ENCODE measurements at regions not wholly inside any gene's neighbourhood (a gene's known extent, or its start where the extent isn't known, plus 50 kb on each side); places are given as distances from the start of the nearest gene placed in this dataset.

DNA sequence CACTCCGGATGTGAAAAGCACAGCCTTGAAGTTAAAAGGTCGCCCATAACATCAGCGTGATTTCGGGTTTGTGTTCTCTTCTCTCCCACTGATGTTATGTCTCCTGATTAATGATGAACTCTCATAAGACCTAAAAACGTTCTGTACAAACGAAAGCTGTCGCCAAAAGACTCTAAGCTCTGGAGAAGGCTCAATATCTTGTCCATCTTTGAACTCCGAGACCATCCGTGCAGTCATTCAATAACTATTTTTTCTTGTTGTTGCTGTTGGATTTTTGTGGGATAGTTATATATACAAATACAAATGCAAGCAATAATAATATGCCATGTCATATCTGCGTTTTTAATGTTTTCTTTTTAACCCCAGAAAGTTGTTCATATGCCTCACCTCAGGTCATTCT lies 291.8 kb upstream of the MARCKS start:
- DNase-seq (ENCODE audit: low spot score), result no peak

DNA sequence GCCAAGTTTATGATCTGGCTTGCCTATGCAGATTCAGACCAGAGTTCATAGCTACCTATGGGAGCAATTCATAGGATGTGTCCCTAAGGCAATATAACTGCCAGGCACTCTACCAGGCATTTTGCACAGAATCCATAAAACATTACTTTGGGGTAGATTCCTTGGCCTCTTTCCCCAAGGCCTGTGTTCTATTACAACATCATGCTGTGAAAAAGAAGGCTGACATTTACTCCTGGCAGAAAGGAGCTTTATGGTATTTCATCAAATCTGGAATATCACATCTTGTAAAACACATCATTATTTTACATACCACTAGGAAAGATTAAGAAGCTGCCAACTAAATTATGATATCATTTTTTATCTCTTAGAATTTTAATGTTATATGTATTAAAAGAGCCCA lies 287.0 kb upstream of the MARCKS start:
- DNase-seq (ENCODE audit: low spot score), result no peak

DNA sequence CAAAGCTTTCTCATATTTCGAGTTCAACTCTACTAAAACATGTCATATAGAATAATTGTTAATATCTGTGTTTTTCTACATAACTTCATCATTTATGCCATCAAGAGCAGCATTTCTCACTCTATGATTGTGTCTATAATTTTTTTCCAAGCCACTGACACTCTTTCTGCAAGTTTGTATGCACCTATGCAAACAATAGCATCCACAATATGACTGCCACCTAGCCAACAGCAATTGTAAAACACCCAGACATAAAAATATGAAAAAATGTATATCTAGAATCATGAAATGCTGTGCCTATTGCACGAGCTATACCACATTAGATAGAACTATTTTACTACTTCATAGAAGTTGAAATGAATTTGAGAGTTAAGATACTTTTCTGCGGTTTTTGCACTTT lies 286.5 kb upstream of the MARCKS start:
- DNase-seq (ENCODE audit: low spot score), result no peak

DNA sequence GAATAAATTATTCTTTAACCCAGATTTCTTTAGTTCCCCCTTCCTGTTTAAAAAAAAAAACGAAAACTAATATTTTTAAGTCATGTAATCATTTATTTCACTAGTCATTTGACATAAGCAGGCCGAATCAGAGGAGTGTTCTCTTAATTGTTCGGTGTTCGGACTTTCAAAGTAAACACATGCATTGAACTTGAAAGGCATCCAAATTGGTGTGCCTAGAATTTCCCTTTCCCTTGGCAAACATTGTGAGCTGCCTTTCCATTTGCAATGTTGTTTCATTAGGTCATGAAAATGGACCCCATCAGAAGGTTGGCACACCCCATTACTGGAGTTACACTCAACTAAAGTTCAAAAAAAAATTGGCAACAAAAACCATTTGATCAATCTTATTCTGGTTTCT lies 283.0 kb upstream of the MARCKS start:
- DNase-seq (ENCODE audit: low spot score), result no peak

DNA sequence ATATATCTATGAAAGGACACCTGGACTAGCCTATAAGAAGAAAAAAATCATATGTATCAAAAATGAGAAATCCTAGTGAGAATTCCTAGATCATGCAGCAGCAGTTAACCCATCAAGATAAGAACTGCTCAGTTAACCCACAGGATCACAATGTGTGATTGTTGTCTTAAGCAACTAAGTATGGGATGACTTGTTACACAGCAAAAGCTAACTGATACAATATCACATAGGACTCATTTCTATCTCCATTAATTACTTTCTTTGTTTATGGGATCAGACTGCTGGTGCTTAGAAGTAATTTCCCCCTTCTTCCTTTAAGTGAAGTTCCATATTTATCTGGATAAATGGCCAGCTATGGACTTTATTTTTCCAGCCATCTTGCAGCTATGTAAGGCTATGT lies 280.8 kb upstream of the MARCKS start:
- no peak for DNase-seq (ENCODE audit: low spot score)

DNA sequence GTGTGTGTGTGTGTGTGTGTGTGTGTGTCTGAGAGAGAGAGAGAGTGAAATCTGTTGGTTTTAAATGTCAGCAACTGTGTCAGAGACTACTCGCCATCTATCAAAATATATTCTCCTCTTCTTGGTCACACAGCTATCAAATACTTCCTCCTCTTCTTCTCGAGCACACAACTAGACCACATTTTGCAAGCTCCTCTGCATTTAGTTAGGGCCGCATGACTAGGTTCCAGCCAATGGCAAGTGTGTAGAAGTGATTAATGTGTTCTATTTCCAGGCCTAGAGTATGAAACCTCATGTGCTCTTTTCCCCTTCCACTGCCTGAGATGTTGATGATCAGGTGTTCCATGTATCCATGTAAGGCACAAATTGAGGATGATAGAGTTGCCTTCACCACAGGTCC lies 278.5 kb upstream of the MARCKS start:
- DNase-seq (ENCODE audit: low spot score), result no peak

DNA sequence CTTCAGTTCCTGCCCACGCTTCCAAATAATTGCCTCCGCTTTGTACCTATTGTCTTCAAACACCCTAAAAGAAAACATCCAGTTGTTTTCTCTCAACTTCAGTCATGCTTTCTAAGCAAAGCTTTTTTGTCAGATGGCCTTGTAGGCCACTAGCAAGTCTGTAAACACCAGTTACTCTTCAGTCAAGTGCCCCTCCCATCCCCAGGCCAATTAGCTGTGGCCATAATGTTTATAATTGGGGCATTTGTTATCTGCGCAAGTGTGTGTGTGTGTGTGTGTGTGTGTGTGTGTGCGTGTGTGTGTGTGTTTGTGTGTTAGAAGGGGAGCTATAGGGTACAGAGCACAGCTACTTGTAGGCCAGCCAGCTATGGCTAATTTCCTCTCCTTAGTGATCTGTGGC lies 272.4 kb upstream of the MARCKS start:
- DNase-seq (ENCODE audit: low spot score), result no peak

DNA sequence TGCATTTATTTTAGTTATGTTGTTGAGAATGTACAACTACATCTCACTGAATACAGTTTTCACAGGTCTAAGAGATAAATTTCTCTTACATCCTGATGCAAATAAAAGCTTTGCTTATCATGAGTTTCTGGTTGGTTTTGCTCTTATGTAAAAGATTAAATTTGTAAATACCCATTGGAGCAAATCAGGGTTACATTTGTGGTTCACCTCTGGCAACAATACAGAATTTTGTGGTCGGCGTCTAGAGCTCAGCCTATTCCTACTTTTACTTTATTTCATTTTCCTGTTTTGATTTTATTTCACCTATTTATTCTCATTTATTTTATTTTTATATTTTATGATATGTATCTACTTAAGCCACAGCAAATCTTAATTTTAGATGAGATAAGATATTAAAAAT lies 271.9 kb upstream of the MARCKS start:
- no peak for DNase-seq (ENCODE audit: low spot score)

DNA sequence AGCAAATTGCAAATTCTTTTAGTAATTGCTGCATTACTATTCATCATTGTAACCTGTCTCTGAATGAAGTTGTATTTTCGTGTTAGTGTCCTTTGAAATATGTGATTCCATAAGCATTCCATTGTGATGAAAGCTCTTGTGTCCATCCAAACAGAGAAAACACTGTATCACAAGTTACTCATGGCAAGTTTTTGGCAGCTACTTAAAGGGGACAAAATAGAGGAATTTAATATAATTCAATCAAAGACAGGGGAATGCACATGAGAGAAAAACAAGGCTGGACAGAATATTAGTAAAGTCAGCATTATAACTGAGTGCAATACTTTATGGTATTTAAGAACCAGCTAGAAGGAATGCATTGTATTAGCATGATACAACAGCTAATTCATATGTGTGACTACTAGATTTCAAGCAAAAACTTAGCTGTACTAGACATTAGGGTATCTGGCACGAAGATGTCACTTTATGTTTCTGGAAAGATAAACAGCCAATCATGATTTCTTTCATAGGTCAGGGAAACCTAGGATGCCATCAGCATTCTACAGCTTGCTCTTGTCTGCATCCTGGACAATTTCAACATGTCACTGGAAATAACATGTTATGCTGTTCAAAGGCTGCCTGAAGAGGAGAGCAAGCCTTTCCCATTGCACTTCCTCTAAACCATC lies 270.6 kb upstream of the MARCKS start:
- no peak for DNase-seq (ENCODE audit: low spot score)

DNA sequence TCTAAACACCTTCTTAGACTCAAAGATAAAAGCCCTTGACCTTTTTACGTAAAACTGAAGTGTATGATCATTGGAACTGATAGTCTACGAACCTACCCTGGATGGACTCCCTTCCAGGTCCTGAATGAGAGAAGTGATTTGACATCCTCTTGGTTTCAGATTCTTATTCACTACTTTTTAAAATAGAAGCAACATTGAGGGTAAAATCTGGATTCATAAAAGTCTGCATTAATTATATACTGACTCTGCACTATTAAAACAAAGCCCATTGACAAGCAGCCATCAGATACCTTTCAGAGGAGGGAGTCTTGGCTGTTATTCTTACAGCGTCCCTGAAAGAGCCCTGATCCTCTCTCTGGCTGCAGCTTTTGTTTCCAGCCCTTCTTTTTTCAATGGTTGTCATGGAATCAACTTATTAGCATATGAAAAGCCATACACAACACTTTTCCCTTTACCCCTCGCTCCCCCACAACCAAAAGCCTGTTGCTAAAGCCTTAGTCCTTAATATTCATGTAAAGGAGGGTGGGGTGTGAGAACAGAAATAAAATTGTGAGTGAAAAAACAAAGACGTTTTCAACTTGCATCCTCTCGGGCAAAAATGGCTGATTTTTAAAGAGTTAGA lies 270.0 kb upstream of the MARCKS start:
- DNase-seq (ENCODE audit: low spot score), result no peak

DNA sequence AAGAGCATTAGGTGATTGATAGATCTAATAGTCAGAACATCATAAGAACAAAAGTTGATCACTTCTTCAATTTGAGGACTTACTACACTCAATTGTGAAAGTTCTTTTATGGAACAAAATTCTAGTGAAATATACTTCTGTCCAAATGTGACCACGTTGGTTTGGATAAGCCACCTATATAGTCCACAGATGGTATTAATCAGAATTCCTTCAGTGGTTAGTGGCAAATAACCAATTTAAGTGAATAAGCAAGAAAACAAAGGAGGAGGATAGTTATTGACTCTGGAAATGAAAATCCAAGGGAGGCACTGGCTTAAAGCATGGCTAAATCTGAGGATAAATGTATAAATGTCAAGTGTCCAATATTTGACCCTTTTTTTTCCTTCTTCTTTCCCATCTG lies 268.5 kb upstream of the MARCKS start:
- DNase-seq (ENCODE audit: low spot score), result no peak

DNA sequence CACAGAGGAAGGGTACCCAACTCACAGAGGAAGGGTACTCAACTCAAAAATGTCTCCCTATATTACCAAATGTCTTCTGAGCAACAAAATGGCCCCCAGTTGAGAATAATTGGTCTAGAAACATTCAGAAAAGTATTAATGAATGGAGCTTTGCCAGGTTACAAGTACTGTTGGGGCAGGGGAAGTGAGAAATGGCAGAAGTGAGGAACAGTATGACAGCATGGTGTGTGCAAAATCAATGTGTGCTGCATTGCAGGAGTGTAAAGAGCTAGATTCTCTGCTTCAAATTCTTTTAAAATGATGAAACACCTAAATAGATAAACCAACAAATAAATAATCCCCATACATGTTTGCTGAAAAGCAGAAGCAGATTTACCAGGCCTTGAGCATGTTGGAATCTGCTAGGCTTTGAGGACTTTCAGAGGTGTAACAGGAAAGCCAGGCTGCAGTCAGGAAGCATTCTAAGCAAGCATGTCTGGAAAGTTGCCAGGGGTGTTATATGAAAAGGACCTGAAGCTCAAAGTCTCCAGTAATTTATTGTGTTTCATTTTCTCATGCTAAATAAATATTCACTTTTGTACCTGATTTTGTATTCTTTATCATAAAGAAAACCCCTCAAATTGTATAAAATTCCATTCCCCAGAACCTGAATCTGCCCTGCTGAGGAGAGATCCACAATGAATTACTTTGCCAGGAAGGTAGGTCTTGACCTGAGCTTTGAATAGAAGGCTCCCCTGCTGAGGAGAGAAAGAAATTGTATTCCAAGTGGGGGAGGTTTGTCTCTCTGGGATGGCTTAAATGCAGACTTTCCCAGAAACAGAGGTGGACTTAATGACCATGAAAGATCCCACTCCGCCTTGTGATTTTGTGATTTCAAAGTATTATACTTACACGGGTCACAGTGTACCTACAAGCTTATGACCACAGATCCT lies 265.0 kb upstream of the MARCKS start:
- no peak for DNase-seq (ENCODE audit: low spot score)

DNA sequence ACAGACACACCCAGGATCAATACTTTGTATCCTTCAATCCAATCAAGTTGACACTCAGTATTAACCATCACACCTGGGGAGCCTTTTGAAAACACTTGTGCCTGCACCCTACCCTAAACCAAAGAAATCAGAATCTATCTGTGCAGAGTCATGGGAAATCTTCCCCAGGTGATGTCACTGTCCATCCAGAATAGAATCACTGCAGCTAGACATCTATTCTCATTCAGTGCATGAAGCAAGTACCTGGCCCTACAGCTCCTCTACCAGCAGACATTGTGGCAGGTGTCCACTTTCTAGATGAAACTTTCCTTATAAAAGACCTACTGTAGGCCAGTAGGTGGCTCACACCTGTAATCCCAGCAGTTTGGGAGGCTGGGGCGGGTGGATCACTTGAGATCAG lies 262.4 kb upstream of the MARCKS start:
- no peak for DNase-seq (ENCODE audit: low spot score)

DNA sequence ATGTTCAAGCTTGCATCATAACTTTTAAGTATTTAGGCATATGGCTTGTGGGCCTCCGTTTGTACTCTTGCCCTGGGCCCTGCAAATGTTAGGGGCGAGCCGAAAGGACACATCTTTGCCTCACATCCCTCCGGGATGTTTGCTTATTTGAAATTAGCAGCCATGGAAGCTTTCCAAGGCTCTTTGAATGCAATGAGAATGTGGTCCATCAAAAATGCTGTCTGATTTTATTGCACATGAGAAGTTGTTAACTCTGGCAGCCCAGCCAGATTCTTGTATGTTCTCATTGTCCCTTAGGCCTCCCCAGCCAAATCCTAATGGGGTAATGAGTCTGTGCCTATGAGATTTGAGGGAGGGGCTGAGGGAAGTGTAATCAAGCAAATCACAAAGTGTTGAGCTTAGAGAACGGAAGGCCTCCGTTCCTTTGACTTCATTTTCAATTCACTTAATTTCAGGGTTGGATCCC lies 261.2 kb upstream of the MARCKS start:
- DNase-seq (ENCODE audit: low spot score), result no peak

DNA sequence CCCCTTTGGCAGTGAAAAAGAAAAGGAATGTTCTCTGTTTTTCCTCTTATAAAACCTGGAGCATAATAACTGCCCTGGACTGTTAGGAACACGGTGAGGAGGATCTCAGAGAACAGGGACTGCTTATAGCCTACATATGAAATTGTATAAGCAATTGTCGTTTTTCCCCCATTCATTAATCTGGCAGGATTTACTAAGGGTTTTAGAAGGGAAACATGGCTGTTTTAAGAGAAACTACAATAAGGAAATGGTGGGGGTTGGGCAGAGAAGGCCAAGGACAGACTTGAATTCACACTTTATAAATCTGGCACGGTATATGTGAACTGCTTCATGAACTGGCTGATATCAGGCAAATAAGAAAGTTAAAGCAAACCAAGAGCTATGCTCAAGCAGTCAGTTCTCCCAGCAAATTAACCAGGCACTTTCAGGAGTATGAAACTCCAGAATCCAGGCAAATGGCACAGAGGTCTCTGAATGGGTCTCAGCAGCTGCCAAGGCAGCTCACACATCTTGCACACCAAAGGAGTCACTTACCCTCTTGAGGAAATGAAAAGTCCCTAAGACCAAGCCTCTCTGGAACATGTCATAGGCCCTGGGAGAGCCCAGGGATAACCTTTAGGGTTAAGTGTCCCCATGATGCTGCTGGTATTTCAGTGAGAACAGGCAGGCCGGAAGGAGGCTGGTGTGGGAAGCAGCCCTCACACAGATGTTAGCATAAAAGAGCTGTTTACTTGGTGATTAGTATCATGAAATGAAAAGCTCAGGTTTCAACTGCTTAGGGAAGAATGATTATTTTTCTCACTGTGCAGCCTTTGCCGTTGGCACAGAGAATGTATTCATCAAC lies 260.5 kb upstream of the MARCKS start:
- DNase-seq (ENCODE audit: low spot score), result no peak

DNA sequence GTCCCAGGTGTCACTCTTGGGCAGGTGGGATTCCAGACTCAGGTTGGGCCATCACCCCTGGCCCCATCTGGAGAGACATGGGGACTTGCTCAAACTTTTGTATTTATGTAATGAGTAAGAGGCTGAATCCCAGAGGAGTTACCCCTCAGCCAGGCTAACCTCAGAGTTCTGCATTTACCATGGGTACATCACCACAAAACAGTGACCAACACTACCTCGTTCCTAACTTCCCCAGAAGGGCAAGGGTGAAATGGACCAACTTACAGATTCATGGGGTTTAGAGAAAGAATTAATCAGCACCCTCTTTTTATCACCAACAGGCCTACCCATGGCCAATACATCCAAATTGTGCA lies 259.9 kb upstream of the MARCKS start:
- no peak for DNase-seq (ENCODE audit: low spot score)

DNA sequence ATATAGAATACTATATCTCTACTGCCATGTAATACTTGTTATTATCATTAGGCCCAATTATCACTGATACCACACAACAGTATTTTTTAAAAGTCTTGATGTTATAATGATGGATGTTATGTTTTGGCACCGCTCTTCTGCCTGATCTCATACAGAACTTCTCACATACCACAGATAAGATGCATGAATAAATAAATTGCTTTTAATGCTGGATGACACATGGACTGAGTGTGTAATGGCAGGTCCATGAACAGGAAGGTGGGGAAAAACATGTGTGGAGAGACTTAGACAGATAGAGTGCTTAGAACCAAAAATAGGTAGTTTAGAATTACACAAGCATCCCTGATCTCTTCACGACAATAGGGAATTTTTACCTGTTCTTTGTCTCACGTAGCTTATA lies 258.4 kb upstream of the MARCKS start:
- DNase-seq (ENCODE audit: low spot score), result no peak

DNA sequence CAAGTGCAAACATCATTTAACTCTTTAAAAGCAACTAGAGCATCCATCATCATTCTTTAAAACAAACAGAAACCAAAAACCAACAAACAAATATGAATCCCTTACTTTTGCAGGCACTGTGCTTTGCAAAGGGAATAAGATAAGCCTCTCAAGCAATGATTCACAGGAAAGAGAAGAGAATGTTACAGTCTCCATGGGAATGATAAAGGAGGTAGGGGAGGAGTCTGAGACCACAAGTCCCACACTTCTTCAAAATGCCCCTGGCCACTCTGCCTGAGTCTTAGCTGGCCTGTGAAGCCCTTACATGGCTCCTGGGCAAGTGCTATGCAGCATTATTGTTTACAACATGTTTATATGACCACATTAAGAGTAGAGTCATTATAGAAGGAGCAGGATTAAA lies 257.7 kb upstream of the MARCKS start:
- no peak for DNase-seq (ENCODE audit: low spot score)

DNA sequence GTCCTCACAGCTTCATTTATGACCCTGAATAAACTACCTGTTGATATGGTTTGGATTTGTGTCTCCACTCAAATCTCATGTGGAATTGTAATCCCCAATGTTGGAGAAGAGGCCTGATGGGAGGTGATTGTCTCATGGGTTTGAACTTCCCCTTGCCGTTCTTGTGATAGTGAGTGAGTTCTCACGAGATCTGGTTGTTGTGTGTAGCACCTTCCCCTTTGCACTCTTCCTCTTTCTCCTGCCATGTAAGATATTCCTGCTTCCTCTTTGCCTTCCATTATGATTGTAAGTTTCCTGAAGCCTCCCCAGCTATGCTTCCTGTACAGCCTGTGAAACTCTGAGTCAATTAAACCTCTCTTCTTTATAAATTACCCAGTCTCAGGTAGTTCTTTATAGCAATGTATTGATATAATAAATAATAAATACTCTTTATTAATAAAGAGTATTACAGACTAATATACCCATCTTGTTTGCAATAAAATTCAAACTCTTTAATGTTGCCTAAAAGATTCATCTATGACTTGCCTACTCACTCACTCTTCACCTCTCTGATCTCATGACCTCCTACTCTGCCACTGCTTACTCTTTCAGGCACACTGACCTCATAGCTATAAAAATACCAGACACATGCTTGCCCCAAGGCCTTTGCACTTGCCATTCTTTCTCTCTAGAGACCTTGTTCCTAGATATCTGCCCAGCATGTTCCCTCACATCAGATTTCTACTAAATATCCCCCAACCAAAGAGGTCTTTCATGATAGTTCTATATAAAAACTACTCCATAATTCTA lies 256.4 kb upstream of the MARCKS start:
- no peak for DNase-seq (ENCODE audit: low spot score)

DNA sequence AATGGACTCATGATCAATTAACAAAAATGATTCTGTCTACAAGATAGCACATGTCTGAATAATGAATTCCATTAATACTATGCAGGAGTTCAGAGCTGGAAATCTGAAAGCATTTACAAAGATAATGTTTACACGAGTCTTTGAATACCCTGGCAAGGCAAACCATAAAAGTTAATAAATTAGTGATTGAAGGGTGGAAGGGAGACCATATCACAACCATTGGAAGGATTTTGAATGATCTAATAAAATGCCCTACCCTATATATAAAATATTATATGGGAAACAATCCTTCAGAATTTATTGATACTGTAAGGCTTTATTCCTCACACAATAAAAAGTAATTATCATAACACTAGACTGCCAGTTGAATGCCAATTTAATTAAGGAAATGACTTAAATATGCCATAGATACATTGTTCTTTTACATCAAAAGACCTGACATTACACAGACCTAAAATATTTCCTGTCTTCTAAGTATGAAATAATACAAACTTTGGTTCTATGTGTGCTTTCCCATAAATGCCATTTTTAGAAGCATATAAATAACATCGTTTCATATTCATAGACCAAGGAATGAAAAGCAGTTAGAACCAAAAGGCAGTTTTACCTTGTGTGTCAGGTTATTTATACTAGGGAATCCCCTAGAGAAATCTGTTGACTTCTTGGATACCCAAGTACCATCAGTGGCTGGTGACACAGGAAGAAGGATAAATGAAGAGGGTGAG lies 249.2 kb upstream of the MARCKS start:
- DNase-seq (ENCODE audit: low spot score), result no peak
